Endothelial cell (in vitro differentiated cells): ENCODE measurements at regions not wholly inside any gene's neighbourhood (a gene's known extent, or its start where the extent isn't known, plus 50 kb on each side); places are given as distances from the start of the nearest gene placed in this dataset.

ENCODE experiments used
- DNase-seq: peaks from one replicate; pipeline ENCODE4 v3.0.0; 2021; ENCODE audit warnings: low spot score
- H3K27ac Mint-ChIP-seq: one replicate; pipeline ENCODE4 v1.8.0; 2021; ENCODE audit warnings: mixed read lengths, inconsistent platforms; ENCODE audit not compliant: unreplicated experiment
- H3K27me3 Mint-ChIP-seq: one replicate; pipeline ENCODE4 v1.8.0; 2021; ENCODE audit warnings: mild to moderate bottlenecking, moderate library complexity, mixed read lengths, inconsistent platforms; ENCODE audit not compliant: unreplicated experiment
- H3K36me3 Mint-ChIP-seq: one replicate; pipeline ENCODE4 v1.8.0; 2021; ENCODE audit warnings: mild to moderate bottlenecking, low read depth, mixed read lengths, inconsistent platforms; ENCODE audit not compliant: unreplicated experiment
- H3K4me1 Mint-ChIP-seq: one replicate; pipeline ENCODE4 v1.8.0; 2021; ENCODE audit warnings: mild to moderate bottlenecking, mixed read lengths, inconsistent platforms; ENCODE audit not compliant: unreplicated experiment
- H3K4me3 Mint-ChIP-seq: one replicate; pipeline ENCODE4 v1.8.0; 2021; ENCODE audit warnings: mild to moderate bottlenecking, mixed read lengths, inconsistent platforms; ENCODE audit not compliant: unreplicated experiment
- H3K9me3 Mint-ChIP-seq: one replicate; pipeline ENCODE4 v1.8.0; 2021; ENCODE audit warnings: mixed read lengths, inconsistent platforms; ENCODE audit not compliant: unreplicated experiment
- TF ChIP-seq, protein P1 (sequence below): fragments of 200-600 bp; sonication (generic); IDR thresholded peaks from one replicate; pipeline ENCODE4 v1.5.0; 2021; ENCODE audit warnings: antibody characterized with exemption; ENCODE audit not compliant: unreplicated experiment

- no peaks in the 10 kb centered on the region for H3K9me3 Mint-ChIP-seq
- TF ChIP-seq, protein P1, sequence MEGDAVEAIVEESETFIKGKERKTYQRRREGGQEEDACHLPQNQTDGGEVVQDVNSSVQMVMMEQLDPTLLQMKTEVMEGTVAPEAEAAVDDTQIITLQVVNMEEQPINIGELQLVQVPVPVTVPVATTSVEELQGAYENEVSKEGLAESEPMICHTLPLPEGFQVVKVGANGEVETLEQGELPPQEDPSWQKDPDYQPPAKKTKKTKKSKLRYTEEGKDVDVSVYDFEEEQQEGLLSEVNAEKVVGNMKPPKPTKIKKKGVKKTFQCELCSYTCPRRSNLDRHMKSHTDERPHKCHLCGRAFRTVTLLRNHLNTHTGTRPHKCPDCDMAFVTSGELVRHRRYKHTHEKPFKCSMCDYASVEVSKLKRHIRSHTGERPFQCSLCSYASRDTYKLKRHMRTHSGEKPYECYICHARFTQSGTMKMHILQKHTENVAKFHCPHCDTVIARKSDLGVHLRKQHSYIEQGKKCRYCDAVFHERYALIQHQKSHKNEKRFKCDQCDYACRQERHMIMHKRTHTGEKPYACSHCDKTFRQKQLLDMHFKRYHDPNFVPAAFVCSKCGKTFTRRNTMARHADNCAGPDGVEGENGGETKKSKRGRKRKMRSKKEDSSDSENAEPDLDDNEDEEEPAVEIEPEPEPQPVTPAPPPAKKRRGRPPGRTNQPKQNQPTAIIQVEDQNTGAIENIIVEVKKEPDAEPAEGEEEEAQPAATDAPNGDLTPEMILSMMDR: no peak
- H3K36me3 Mint-ChIP-seq: no peaks in the 10 kb centered on the region
- H3K27ac Mint-ChIP-seq: no peak overlapping the region
- no peak overlapping the region for H3K4me3 Mint-ChIP-seq
- peaks cover 13% of the 10 kb centered on the region for H3K4me1 Mint-ChIP-seq
- DNase-seq: no peak
- H3K27me3 Mint-ChIP-seq: no peaks in the 10 kb centered on the region
These were observed 210.7 kb upstream of the PTBP2 start for GRCh38 chr1:96510911-96511310.

- Mint-ChIP-seq H3K27ac (no peak overlapping the region), H3K36me3 (no peaks in the 10 kb centered on the region), H3K9me3 (no peaks in the 10 kb centered on the region), H3K4me3 (no peak overlapping the region), H3K4me1 (peaks cover 13% of the 10 kb centered on the region), H3K27me3 (no peaks in the 10 kb centered on the region)
- DNase-seq: no peak
- TF ChIP-seq, protein P1: no peak
These were observed 208.4 kb upstream of the PTBP2 start for GRCh38 chr1:96513136-96513535.

- H3K27me3 Mint-ChIP-seq: no peaks in the 10 kb centered on the region
- H3K27ac Mint-ChIP-seq: no peak overlapping the region
- peaks cover 8% of the 10 kb centered on the region for H3K4me1 Mint-ChIP-seq
- H3K36me3 Mint-ChIP-seq: no peaks in the 10 kb centered on the region
- no peak for DNase-seq
- no peaks in the 10 kb centered on the region for H3K9me3 Mint-ChIP-seq
- TF ChIP-seq, protein P1: no peak
- H3K4me3 Mint-ChIP-seq: no peak overlapping the region
These were observed 206.2 kb upstream of the PTBP2 start for GRCh38 chr1:96515430-96515829.

DNA sequence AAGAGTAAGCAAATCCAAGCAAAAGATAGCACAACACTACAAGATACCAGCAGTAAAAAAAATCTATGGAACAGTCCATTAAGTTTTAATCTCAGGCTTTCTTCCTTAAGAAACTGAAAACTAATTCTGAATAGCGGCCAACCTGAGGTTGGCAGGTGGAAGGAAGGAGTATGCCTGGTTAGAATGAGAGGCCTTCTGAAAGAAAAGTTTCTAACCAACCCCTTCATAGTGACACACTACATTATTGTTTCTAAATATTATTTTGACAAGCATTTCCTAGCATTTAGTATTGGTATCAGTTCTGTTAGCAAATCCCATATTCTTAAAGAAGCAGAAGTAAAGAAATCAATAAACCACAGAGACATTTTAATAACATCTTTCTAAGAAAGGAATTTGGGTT, 205.7 kb upstream of the PTBP2 start:
- no peak for DNase-seq
- Mint-ChIP-seq H3K36me3 (no peaks in the 10 kb centered on the region), H3K27me3 (no peaks in the 10 kb centered on the region), H3K9me3 (no peaks in the 10 kb centered on the region), H3K4me1 (peaks cover 8% of the 10 kb centered on the region), H3K27ac (no peak overlapping the region), H3K4me3 (no peak overlapping the region)
- TF ChIP-seq, protein P1: no peak

DNA sequence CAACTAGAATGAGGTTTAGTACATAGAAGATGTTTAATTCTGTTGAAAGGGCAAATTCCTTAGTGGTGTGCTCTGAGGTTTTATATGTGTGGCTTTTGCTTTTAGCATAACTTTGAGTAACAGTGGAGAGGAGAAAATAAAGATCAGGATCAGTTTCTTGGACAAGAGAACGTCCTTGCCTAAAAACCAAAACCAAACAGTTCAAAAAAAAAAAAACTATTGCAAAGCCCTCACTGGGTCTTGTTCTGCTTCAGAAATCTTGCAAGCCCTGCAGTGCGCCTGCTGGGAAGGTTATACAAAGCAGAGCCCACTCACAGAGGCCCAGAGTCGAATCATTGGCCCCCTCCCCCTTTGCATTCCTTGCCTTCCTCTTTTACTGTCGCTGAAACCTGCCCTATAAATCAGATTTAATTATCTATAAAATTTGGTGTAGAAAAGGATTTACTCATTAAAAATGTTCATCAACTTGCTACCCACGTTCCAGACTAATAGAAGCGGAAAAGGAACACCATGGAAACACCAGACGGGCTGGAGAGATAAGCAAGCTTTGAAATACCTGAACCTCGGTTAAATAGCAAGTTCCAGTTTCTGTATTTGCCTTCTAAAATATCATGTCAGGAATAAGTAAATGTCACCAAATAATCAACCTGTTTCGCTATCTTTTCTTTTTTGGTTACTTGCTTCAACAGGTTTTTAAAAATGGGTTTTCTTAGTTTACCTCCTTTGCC, 201.6 kb upstream of the PTBP2 start:
- DNase-seq: no peak
- Mint-ChIP-seq H3K27ac (no peak overlapping the region), H3K4me1 (peaks cover 10% of the 10 kb centered on the region), H3K27me3 (no peaks in the 10 kb centered on the region), H3K4me3 (no peak overlapping the region), H3K9me3 (no peaks in the 10 kb centered on the region), H3K36me3 (no peaks in the 10 kb centered on the region)
- TF ChIP-seq, protein P1: no peak
